ENCODE measurements at regions not wholly inside any gene's neighbourhood (a gene's known extent, or its start where the extent isn't known, plus 50 kb on each side); places are given as distances from the start of the nearest gene placed in this dataset.

DNA sequence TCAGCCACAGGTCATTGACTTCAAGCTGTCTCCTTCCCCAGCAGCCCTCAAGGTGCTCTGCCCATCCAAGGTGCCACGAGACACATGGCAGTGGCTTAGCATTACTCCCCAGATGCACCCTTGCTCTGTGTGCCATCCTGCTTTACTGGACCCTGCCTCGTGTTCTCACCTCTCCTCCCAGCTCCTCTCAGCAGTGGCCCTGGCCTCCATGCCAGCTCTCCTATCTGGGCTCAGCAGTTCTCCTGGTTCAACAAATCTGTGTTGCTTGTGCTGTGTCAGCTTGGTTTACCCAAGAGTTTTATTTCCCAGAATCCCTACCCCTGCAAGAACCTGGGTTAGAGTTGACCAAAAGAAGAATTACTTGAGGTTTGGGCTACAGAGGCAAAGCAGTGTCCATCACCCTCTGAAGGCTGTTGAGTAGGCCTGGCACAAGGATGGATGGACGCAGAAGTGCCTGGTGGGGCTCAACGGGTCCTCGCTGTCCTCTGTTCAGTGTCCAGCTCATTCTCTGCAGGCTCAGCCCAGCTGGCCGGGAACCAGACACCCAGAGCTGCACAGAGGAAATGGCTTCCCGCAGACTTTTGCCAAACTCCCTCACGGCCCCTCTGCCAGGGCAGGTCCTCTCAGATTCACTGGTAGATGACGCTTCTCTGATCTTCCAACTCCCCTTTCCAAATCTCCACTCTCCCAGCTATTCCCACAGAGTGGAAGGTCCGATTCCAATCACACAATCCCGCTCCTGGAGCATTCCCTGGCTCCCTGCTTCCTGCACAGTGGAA, 82.6 kb downstream of the FOXA2 start:
- no peaks in the 10 kb centered on the region for H3K9me2 ChIP-seq (replicated peaks; ENCODE audit: insufficient read depth, low read length)
- no peaks in the 10 kb centered on the region for H3K9me3 ChIP-seq (ENCODE audit: insufficient read depth, low read length)
- no peak overlapping the region for H3K27ac ChIP-seq (ENCODE audit: low read depth, low read length)
- H3K9ac ChIP-seq (ENCODE audit: low read length) = no peak overlapping the region
- no peaks in the 10 kb centered on the region for H3K79me2 ChIP-seq (ENCODE audit: insufficient read depth, low read length)
- no peaks in the 10 kb centered on the region for H3K36me3 ChIP-seq (ENCODE audit: low read length)
- no peak overlapping the region for H2AFZ ChIP-seq (ENCODE audit: low read depth, low read length, severe bottlenecking)
- no peak overlapping the region for H3K4me3 ChIP-seq (ENCODE audit: insufficient read depth, low read length, poor library complexity, severe bottlenecking)
- TF ChIP-seq CTCF (IDR thresholded peaks at IDR 0.05; ENCODE audit: insufficient read depth, low read length, poor library complexity, severe bottlenecking) (no peak), EZH2phosphoT487 (conservative IDR thresholded peaks at IDR 0.05; ENCODE audit: low read length) (no peak)
- no peaks in the 10 kb centered on the region for H4K20me1 ChIP-seq (ENCODE audit: low read depth, low read length)
- H3K4me2 ChIP-seq (ENCODE audit: low read depth, low read length, poor library complexity, severe bottlenecking) = no peak overlapping the region
- no peaks in the 10 kb centered on the region for H3K27me3 ChIP-seq (ENCODE audit: low read length)
- H3F3A ChIP-seq (ENCODE audit: insufficient read depth) = no peaks in the 10 kb centered on the region

DNA sequence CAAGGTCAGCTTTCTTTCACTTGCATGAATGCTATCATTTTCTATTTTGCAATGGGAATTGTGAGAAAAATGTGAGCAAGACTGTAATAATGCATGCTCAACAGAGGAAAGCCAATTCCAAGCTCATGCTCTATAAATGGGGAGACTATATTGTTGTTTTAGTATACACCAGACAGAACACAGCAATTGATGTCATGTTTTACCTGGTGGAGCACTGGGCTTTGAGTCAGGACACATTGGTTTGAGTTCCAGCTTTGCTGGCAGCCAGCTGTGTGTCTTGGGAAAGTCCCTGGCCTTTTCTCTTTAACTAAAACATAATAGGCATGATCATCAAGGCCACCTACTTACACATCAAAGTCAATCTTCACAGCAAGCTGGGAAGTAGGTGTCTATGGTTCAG, 83.3 kb downstream of the FOXA2 start:
- Histone ChIP-seq H3K4me3 (ENCODE audit: insufficient read depth, low read length, poor library complexity, severe bottlenecking) (no peak overlapping the region), H3K9ac (ENCODE audit: low read length) (no peak overlapping the region), H3K4me2 (ENCODE audit: low read depth, low read length, poor library complexity, severe bottlenecking) (no peak overlapping the region), H3K9me2 (replicated peaks; ENCODE audit: insufficient read depth, low read length) (no peaks in the 10 kb centered on the region), H4K20me1 (ENCODE audit: low read depth, low read length) (no peaks in the 10 kb centered on the region), H2AFZ (ENCODE audit: low read depth, low read length, severe bottlenecking) (no peak overlapping the region), H3K36me3 (ENCODE audit: low read length) (no peaks in the 10 kb centered on the region), H3K27ac (ENCODE audit: low read depth, low read length) (no peak overlapping the region), H3K9me3 (ENCODE audit: insufficient read depth, low read length) (no peaks in the 10 kb centered on the region), H3K27me3 (ENCODE audit: low read length) (no peaks in the 10 kb centered on the region), H3F3A (ENCODE audit: insufficient read depth) (no peaks in the 10 kb centered on the region), H3K79me2 (ENCODE audit: insufficient read depth, low read length) (no peaks in the 10 kb centered on the region)
- no peak for TF ChIP-seq EZH2phosphoT487 (conservative IDR thresholded peaks at IDR 0.05; ENCODE audit: low read length)
- TF ChIP-seq CTCF (IDR thresholded peaks at IDR 0.05; ENCODE audit: insufficient read depth, low read length, poor library complexity, severe bottlenecking) = no peak

DNA sequence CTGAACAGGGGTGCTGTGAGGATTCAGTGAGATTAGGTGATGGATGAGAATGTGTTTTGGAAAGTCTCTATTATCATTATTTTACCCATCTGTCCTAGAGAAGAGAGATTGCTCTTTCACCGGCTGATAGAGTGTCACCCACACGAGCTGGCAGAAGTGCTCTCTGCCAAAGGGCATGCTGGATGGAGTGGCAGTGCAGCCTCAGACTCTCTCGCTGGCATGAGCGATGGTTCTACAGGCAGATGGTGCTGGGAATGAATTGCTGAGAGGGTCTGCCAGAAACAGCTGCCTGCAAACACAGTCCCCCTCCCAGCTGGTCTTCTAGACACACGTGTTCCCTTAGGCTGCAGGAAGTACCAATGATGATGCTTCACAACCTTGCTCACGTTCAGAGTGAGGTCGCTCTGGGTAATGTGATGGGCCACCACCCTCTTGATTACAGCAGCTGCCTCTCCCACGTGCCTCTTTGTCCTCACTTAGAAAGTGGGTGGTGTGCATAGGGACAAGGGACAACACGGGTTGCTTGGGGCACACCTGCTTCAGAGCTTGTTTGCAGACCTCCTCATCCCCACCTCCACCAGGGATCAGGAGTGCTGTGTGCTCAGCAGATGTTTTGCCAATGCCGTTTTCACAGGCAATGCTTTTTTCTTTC, 84.7 kb downstream of the FOXA2 start:
- H4K20me1 ChIP-seq (ENCODE audit: low read depth, low read length) = no peaks in the 10 kb centered on the region
- no peaks in the 10 kb centered on the region for H3K9me3 ChIP-seq (ENCODE audit: insufficient read depth, low read length)
- no peaks in the 10 kb centered on the region for H3K36me3 ChIP-seq (ENCODE audit: low read length)
- H3K4me2 ChIP-seq (ENCODE audit: low read depth, low read length, poor library complexity, severe bottlenecking) = no peak overlapping the region
- H3K4me3 ChIP-seq (ENCODE audit: insufficient read depth, low read length, poor library complexity, severe bottlenecking) = no peak overlapping the region
- no peak overlapping the region for H3K9ac ChIP-seq (ENCODE audit: low read length)
- no peaks in the 10 kb centered on the region for H3K79me2 ChIP-seq (ENCODE audit: insufficient read depth, low read length)
- TF ChIP-seq EZH2phosphoT487 (conservative IDR thresholded peaks at IDR 0.05; ENCODE audit: low read length) = no peak
- TF ChIP-seq CTCF (IDR thresholded peaks at IDR 0.05; ENCODE audit: insufficient read depth, low read length, poor library complexity, severe bottlenecking) = no peak
- H2AFZ ChIP-seq (ENCODE audit: low read depth, low read length, severe bottlenecking) = no peak overlapping the region
- no peaks in the 10 kb centered on the region for H3K27me3 ChIP-seq (ENCODE audit: low read length)
- no peak overlapping the region for H3K27ac ChIP-seq (ENCODE audit: low read depth, low read length)
- H3F3A ChIP-seq (ENCODE audit: insufficient read depth) = no peaks in the 10 kb centered on the region
- no peaks in the 10 kb centered on the region for H3K9me2 ChIP-seq (replicated peaks; ENCODE audit: insufficient read depth, low read length)
